ENCODE measurements at regions not wholly inside any gene's neighbourhood (a gene's known extent, or its start where the extent isn't known, plus 50 kb on each side); places are given as distances from the start of the nearest gene placed in this dataset.

DNA sequence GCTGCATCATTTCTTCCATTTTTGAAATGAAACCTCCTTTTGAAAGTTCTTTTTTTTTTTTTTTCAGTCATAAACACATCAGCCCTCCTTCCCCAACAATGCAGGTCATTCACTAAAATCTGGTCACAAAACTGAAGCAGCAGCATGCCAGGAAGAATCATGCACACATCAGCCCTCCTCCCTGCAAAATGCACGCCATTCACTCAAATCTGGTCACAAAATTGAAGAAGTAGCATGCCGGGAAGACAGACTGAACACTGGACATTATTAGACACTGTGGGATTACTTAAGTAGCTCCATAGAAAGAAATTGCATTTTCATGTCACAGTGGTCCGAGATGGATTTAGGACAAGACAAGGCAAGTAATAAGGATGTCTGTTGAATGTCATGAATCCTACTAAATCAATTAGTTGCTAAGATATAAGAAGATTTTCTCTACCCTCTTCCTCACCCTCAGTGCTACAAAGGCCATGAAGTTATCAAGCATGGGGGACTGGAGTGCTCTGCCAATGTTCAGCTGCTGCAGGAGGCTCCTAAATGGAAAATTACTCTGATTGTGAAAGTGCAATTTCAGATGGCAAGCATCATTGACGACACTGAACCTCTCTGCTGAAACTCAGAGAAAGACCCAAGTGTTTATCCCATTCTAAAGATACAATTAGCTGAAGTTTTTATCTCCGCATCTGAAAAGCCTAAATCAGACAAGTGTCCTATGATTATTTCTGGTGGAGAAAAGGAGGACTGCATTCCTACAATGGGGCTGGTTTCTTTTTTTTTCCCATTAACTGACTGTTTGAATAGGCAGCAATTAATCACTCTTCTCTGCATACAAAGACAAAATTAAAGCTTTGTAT lies 913.2 kb downstream of the DIAPH3 start:
- TF ChIP-seq, protein P1, sequence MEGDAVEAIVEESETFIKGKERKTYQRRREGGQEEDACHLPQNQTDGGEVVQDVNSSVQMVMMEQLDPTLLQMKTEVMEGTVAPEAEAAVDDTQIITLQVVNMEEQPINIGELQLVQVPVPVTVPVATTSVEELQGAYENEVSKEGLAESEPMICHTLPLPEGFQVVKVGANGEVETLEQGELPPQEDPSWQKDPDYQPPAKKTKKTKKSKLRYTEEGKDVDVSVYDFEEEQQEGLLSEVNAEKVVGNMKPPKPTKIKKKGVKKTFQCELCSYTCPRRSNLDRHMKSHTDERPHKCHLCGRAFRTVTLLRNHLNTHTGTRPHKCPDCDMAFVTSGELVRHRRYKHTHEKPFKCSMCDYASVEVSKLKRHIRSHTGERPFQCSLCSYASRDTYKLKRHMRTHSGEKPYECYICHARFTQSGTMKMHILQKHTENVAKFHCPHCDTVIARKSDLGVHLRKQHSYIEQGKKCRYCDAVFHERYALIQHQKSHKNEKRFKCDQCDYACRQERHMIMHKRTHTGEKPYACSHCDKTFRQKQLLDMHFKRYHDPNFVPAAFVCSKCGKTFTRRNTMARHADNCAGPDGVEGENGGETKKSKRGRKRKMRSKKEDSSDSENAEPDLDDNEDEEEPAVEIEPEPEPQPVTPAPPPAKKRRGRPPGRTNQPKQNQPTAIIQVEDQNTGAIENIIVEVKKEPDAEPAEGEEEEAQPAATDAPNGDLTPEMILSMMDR (IDR thresholded peaks at IDR 0.05), result no peak
- no peak for TF ChIP-seq POLR2A (IDR thresholded peaks at IDR 0.05)

Measured in upper lobe of left lung (tissue), 4 donors.